ENCODE measurements at regions not wholly inside any gene's neighbourhood (a gene's known extent, or its start where the extent isn't known, plus 50 kb on each side); places are given as distances from the start of the nearest gene placed in this dataset.

DNA sequence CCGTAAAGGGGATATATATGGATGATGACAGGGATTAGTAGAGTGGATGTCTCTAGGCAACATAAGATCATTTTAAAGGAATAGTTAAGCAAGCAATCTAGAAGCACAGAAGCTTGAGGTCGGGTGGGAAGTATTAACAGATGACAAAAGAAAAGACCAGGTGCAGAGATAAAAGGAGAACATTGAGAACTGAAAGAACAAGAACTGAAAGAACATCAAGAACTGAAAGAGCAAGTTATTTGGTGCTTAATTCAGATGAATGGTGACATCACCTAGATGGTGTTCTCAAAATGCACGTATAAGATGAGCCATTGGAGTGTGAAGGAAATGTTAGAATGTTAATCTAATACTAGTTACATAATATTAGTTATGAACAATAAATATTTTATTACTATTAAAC lies 224.0 kb upstream of the PDE3A start:
- TF ChIP-seq CTCF (conservative IDR thresholded peaks at IDR 0.05 in 1 of 2, IDR thresholded peaks at IDR 0.05 in 1 of 2; ENCODE audit: extremely low read depth in 1 of 2, insufficient read depth in 1 of 2, low read depth in 1 of 2, low read length in 2 of 2), result no peak
- no peak for TF ChIP-seq EZH2 (IDR thresholded peaks at IDR 0.05; ENCODE audit: borderline replicate concordance, low read length)

All from mammary epithelial cell (primary cell).